Activated CD4-positive, alpha-beta memory T cell treated with anti-CD3 and anti-CD28 coated beads, Interleukin-2, amount 10 ng/mL, durations not matched to agents 7 days and 5 days (primary cell): ENCODE measurements at regions not wholly inside any gene's neighbourhood (a gene's known extent, or its start where the extent isn't known, plus 50 kb on each side); places are given as distances from the start of the nearest gene placed in this dataset.

ENCODE experiments used
- CTCF ChIA-PET: fragments of 350-600 bp; sonication (Branson Sonifier 250); formaldehyde crosslinking; loops from one replicate; lab custom pipeline; 2021; ENCODE audit warnings: antibody characterized with exemption, inconsistent platforms; lab: Charles Lee
- POLR2A ChIA-PET: fragments of 350-600 bp; sonication (Branson Sonifier 250); formaldehyde crosslinking; loops from one replicate; lab custom pipeline; 2021; ENCODE audit warnings: antibody characterized with exemption; lab: Charles Lee
- DNase-seq: peaks from one replicate; pipeline ENCODE4 v3.0.0-alpha.2; 2020
- H3K27ac Mint-ChIP-seq: one replicate; pipeline ENCODE4 v1.8.0; 2021; ENCODE audit warnings: mild to moderate bottlenecking, mixed read lengths
- H3K27me3 Mint-ChIP-seq: one replicate; pipeline ENCODE4 v1.8.0; 2021; ENCODE audit warnings: mixed read lengths
- H3K36me3 Mint-ChIP-seq: one replicate; pipeline ENCODE4 v1.8.0; 2021; ENCODE audit warnings: low read depth, mixed read lengths
- H3K4me1 Mint-ChIP-seq: one replicate; pipeline ENCODE4 v1.8.0; 2021; ENCODE audit warnings: mixed read lengths
- H3K4me3 Mint-ChIP-seq: one replicate; pipeline ENCODE4 v1.8.0; 2021; ENCODE audit warnings: mild to moderate bottlenecking, mixed read lengths
- H3K9me3 Mint-ChIP-seq: one replicate; pipeline ENCODE4 v1.8.0; 2021; ENCODE audit warnings: mixed read lengths

GRCh38 chr2:17184512-17184911 is 333.7 kb downstream of the RAD51AP2 start:
- DNase-seq: no peak
- Mint-ChIP-seq H3K9me3 (peaks cover 2% of the 10 kb centered on the region), H3K4me1 (no peaks in the 10 kb centered on the region), H3K27me3 (no peaks in the 10 kb centered on the region), H3K27ac (no peak overlapping the region), H3K4me3 (no peak overlapping the region), H3K36me3 (no peaks in the 10 kb centered on the region)
- CTCF ChIA-PET: no interaction called here
- POLR2A ChIA-PET: no interaction called here

- CTCF ChIA-PET: no interaction called here
- POLR2A ChIA-PET: no interaction called here
Measured at GRCh38 chr2:17182399-17182798, 335.8 kb downstream of the RAD51AP2 start.

GRCh38 chr2:17181051-17181752 is 337.0 kb downstream of the RAD51AP2 start:
- H3K36me3 Mint-ChIP-seq: no peaks in the 10 kb centered on the region
- H3K27me3 Mint-ChIP-seq: no peaks in the 10 kb centered on the region
- H3K27ac Mint-ChIP-seq: no peak overlapping the region
- H3K4me1 Mint-ChIP-seq: no peaks in the 10 kb centered on the region
- CTCF ChIA-PET: no interaction called here
- POLR2A ChIA-PET: no interaction called here
- no peak overlapping the region for H3K4me3 Mint-ChIP-seq
- no peak for DNase-seq
- peaks cover 4% of the 10 kb centered on the region for H3K9me3 Mint-ChIP-seq

More at GRCh38 chr2:17182399-17182798, 335.8 kb downstream of the RAD51AP2 start:
- H3K4me3 Mint-ChIP-seq: no peak overlapping the region
- no peaks in the 10 kb centered on the region for H3K27me3 Mint-ChIP-seq
- H3K9me3 Mint-ChIP-seq: peaks cover 2% of the 10 kb centered on the region
- no peak for DNase-seq
- H3K36me3 Mint-ChIP-seq: no peaks in the 10 kb centered on the region
- H3K27ac Mint-ChIP-seq: no peak overlapping the region
- no peaks in the 10 kb centered on the region for H3K4me1 Mint-ChIP-seq

- Mint-ChIP-seq H3K36me3 (no peaks in the 10 kb centered on the region), H3K9me3 (peaks cover 2% of the 10 kb centered on the region), H3K27ac (no peak overlapping the region), H3K4me1 (no peaks in the 10 kb centered on the region), H3K27me3 (no peaks in the 10 kb centered on the region), H3K4me3 (no peak overlapping the region)
- POLR2A ChIA-PET: no interaction called here
- DNase-seq: no peak
- CTCF ChIA-PET: no interaction called here
Measured at GRCh38 chr2:17179145-17179808, 339.0 kb downstream of the RAD51AP2 start.

GRCh38 chr2:17177088-17177487 is 341.2 kb downstream of the RAD51AP2 start:
- Mint-ChIP-seq H3K4me1 (no peaks in the 10 kb centered on the region), H3K27me3 (no peaks in the 10 kb centered on the region), H3K4me3 (no peak overlapping the region), H3K36me3 (no peaks in the 10 kb centered on the region), H3K27ac (no peak overlapping the region), H3K9me3 (peaks cover 2% of the 10 kb centered on the region)
- no peak for DNase-seq
- ChIA-PET POLR2A (no interaction called here), CTCF (no interaction called here)

- DNase-seq: no peak
- H3K27ac Mint-ChIP-seq: no peak overlapping the region
- no peaks in the 10 kb centered on the region for H3K36me3 Mint-ChIP-seq
- peaks cover 2% of the 10 kb centered on the region for H3K9me3 Mint-ChIP-seq
- no peaks in the 10 kb centered on the region for H3K4me1 Mint-ChIP-seq
- CTCF ChIA-PET: no interaction called here
- POLR2A ChIA-PET: no interaction called here
- no peaks in the 10 kb centered on the region for H3K27me3 Mint-ChIP-seq
- H3K4me3 Mint-ChIP-seq: no peak overlapping the region
Measured at GRCh38 chr2:17171446-17172049, 346.7 kb downstream of the RAD51AP2 start.

- CTCF ChIA-PET: no interaction called here
- H3K27ac Mint-ChIP-seq: no peak overlapping the region
- POLR2A ChIA-PET: no interaction called here
- H3K36me3 Mint-ChIP-seq: no peaks in the 10 kb centered on the region
- no peaks in the 10 kb centered on the region for H3K4me1 Mint-ChIP-seq
- no peak for DNase-seq
- H3K4me3 Mint-ChIP-seq: no peak overlapping the region
- no peaks in the 10 kb centered on the region for H3K27me3 Mint-ChIP-seq
- no peaks in the 10 kb centered on the region for H3K9me3 Mint-ChIP-seq
Measured at GRCh38 chr2:17166506-17166905, 351.7 kb downstream of the RAD51AP2 start.

GRCh38 chr2:17164550-17164949 is 353.7 kb downstream of the RAD51AP2 start:
- H3K4me3 Mint-ChIP-seq: no peak overlapping the region
- POLR2A ChIA-PET: no interaction called here
- no peaks in the 10 kb centered on the region for H3K27me3 Mint-ChIP-seq

GRCh38 chr2:17163638-17164037 is 354.6 kb downstream of the RAD51AP2 start:
- Mint-ChIP-seq H3K36me3 (no peaks in the 10 kb centered on the region), H3K27ac (no peak overlapping the region), H3K4me1 (no peaks in the 10 kb centered on the region), H3K9me3 (peaks cover 2% of the 10 kb centered on the region), H3K27me3 (no peaks in the 10 kb centered on the region), H3K4me3 (no peak overlapping the region)
- CTCF ChIA-PET: no interaction called here
- DNase-seq: no peak
- POLR2A ChIA-PET: no interaction called here

More at GRCh38 chr2:17164550-17164949, 353.7 kb downstream of the RAD51AP2 start:
- Mint-ChIP-seq H3K4me1 (no peaks in the 10 kb centered on the region), H3K27ac (no peak overlapping the region), H3K9me3 (no peaks in the 10 kb centered on the region), H3K36me3 (no peaks in the 10 kb centered on the region)
- CTCF ChIA-PET: no interaction called here
- no peak for DNase-seq

- POLR2A ChIA-PET: no interaction called here
- no peaks in the 10 kb centered on the region for H3K27me3 Mint-ChIP-seq
- CTCF ChIA-PET: no interaction called here
Measured at GRCh38 chr2:17162713-17163112, 355.5 kb downstream of the RAD51AP2 start.

GRCh38 chr2:17160594-17160993 is 357.6 kb downstream of the RAD51AP2 start:
- CTCF ChIA-PET: no interaction called here
- no peaks in the 10 kb centered on the region for H3K27me3 Mint-ChIP-seq
- POLR2A ChIA-PET: no interaction called here
- no peak for DNase-seq
- H3K4me1 Mint-ChIP-seq: no peaks in the 10 kb centered on the region
- no peak overlapping the region for H3K4me3 Mint-ChIP-seq
- H3K9me3 Mint-ChIP-seq: peaks cover 2% of the 10 kb centered on the region
- no peaks in the 10 kb centered on the region for H3K36me3 Mint-ChIP-seq
- no peak overlapping the region for H3K27ac Mint-ChIP-seq

More at GRCh38 chr2:17162713-17163112, 355.5 kb downstream of the RAD51AP2 start:
- no peaks in the 10 kb centered on the region for H3K36me3 Mint-ChIP-seq
- H3K4me1 Mint-ChIP-seq: no peaks in the 10 kb centered on the region
- H3K27ac Mint-ChIP-seq: no peak overlapping the region
- peaks cover 2% of the 10 kb centered on the region for H3K9me3 Mint-ChIP-seq
- no peak for DNase-seq
- no peak overlapping the region for H3K4me3 Mint-ChIP-seq

- ChIA-PET CTCF (no interaction called here), POLR2A (no interaction called here)
- Mint-ChIP-seq H3K36me3 (no peaks in the 10 kb centered on the region), H3K4me3 (no peak overlapping the region), H3K27ac (no peak overlapping the region), H3K27me3 (no peaks in the 10 kb centered on the region), H3K9me3 (peaks cover 2% of the 10 kb centered on the region), H3K4me1 (no peaks in the 10 kb centered on the region)
- DNase-seq: no peak
Measured at GRCh38 chr2:17156086-17156485, 362.2 kb downstream of the RAD51AP2 start.

GRCh38 chr2:17149945-17150344 is 368.3 kb downstream of the RAD51AP2 start:
- CTCF ChIA-PET: no interaction called here
- no peaks in the 10 kb centered on the region for H3K9me3 Mint-ChIP-seq
- H3K27ac Mint-ChIP-seq: no peak overlapping the region
- no peak overlapping the region for H3K4me3 Mint-ChIP-seq
- POLR2A ChIA-PET: no interaction called here
- no peaks in the 10 kb centered on the region for H3K27me3 Mint-ChIP-seq
- no peak for DNase-seq
- no peaks in the 10 kb centered on the region for H3K4me1 Mint-ChIP-seq
- no peaks in the 10 kb centered on the region for H3K36me3 Mint-ChIP-seq
